DND-41 (cell line): ENCODE measurements at regions not wholly inside any gene's neighbourhood (a gene's known extent, or its start where the extent isn't known, plus 50 kb on each side); places are given as distances from the start of the nearest gene placed in this dataset.

Experiments
- ATAC-seq: fragments of 200-7000 bp; cut with Tn5 transposase; 3 replicates; pipeline ENCODE4 v1.9.1; 2021; ENCODE audit warnings: low read depth; ENCODE audit not compliant: insufficient read depth
- DNase-seq: peaks from one replicate; pipeline ENCODE4 v3.0.0-alpha.2; 2020
- H2AFZ ChIP-seq: 2 replicates; pipeline ENCODE4 v1.6.0; 2012; ENCODE audit warnings: low read depth, low read length
- H3K27ac ChIP-seq: 2 replicates; pipeline ENCODE4 v1.5.1; 2012; ENCODE audit warnings: low read length, inconsistent platforms
- H3K27me3 ChIP-seq: fragments of 200-600 bp; sonication (generic); 2 replicates; pipeline ENCODE4 v1.6.0; 2012; ENCODE audit warnings: low read length, mild to moderate bottlenecking, inconsistent platforms; ENCODE audit not compliant: insufficient read depth, poor library complexity
- H3K36me3 ChIP-seq: 2 replicates; pipeline ENCODE4 v1.5.1; 2012; ENCODE audit warnings: low read length, inconsistent platforms; ENCODE audit not compliant: insufficient read depth
- H3K4me1 ChIP-seq: 2 replicates; pipeline ENCODE4 v1.5.1; 2012; ENCODE audit warnings: mild to moderate bottlenecking, low read length; ENCODE audit not compliant: insufficient read depth
- H3K4me2 ChIP-seq: 2 replicates; pipeline ENCODE4 v1.6.0; 2012; ENCODE audit warnings: mild to moderate bottlenecking, moderate library complexity, low read length, inconsistent platforms; ENCODE audit not compliant: insufficient read depth
- H3K4me3 ChIP-seq, 2 experiments: fragments of 200-600 bp in 1 of 2; shearing (Covaris generic) in 1 of 2; 2 replicates each; pipeline ENCODE4 v1.5.1; 2012 to 2016; ENCODE audit warnings: inconsistent platforms in 2 of 2, low read length in 2 of 2, mild to moderate bottlenecking in 2 of 2, low read depth in 1 of 2, moderate library complexity in 1 of 2
- H3K79me2 ChIP-seq: 2 replicates; pipeline ENCODE4 v1.6.0; 2012; ENCODE audit warnings: low read length, inconsistent platforms; ENCODE audit not compliant: insufficient read depth
- H3K9ac ChIP-seq: 2 replicates; pipeline ENCODE4 v1.6.0; 2012; ENCODE audit warnings: low read depth, mild to moderate bottlenecking, inconsistent platforms, low read length, moderate library complexity
- H3K9me3 ChIP-seq: 2 replicates; pipeline ENCODE4 v1.5.1; 2012; ENCODE audit warnings: low read length, moderate library complexity, mild to moderate bottlenecking, inconsistent platforms; ENCODE audit not compliant: insufficient read depth, severe bottlenecking
- H4K20me1 ChIP-seq: 2 replicates; pipeline ENCODE4 v1.6.0; 2012; ENCODE audit warnings: low read length; ENCODE audit not compliant: insufficient read depth
- EZH2 ChIP-seq: IDR thresholded peaks from 3 replicates; pipeline ENCODE4 v1.6.1; 2012; ENCODE audit warnings: borderline replicate concordance, low read depth, mild to moderate bottlenecking, moderate library complexity, low read length, inconsistent platforms; ENCODE audit not compliant: severe bottlenecking
- TF ChIP-seq, protein P1 (sequence below): IDR thresholded peaks from 2 replicates; pipeline ENCODE4 v1.5.1; 2012; ENCODE audit warnings: borderline replicate concordance, low read length, moderate library complexity, mild to moderate bottlenecking; ENCODE audit not compliant: poor library complexity, severe bottlenecking; ENCODE audit errors: extremely low read depth

GRCh38 chr17:77462090-77462489 lies 321.3 kb downstream of the SEC14L1 start:
- ATAC-seq (peak; percentile 6; the same call in 1 of the 3 replicates), DNase-seq (peak; percentile 52)
- no peak for TF ChIP-seq EZH2
- TF ChIP-seq, protein P1, sequence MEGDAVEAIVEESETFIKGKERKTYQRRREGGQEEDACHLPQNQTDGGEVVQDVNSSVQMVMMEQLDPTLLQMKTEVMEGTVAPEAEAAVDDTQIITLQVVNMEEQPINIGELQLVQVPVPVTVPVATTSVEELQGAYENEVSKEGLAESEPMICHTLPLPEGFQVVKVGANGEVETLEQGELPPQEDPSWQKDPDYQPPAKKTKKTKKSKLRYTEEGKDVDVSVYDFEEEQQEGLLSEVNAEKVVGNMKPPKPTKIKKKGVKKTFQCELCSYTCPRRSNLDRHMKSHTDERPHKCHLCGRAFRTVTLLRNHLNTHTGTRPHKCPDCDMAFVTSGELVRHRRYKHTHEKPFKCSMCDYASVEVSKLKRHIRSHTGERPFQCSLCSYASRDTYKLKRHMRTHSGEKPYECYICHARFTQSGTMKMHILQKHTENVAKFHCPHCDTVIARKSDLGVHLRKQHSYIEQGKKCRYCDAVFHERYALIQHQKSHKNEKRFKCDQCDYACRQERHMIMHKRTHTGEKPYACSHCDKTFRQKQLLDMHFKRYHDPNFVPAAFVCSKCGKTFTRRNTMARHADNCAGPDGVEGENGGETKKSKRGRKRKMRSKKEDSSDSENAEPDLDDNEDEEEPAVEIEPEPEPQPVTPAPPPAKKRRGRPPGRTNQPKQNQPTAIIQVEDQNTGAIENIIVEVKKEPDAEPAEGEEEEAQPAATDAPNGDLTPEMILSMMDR, result no peak
- Histone ChIP-seq H3K27me3 (no peaks in the 10 kb centered on the region), H3K9me3 (no peaks in the 10 kb centered on the region), H3K9ac (no peak overlapping the region; the same call in 1 of the 2 replicates), H4K20me1 (peaks cover 84% of the 10 kb centered on the region), H2AFZ (no peak overlapping the region), H3K27ac (peak overlapping the region; percentile 63), H3K79me2 (peaks cover 98% of the 10 kb centered on the region), H3K4me3 (no peak overlapping the region; a peak in 1 of 4 replicates), H3K4me1 (peaks cover 99% of the 10 kb centered on the region), H3K36me3 (peaks cover 71% of the 10 kb centered on the region), H3K4me2 (peak overlapping the region; percentile 63)

DNA sequence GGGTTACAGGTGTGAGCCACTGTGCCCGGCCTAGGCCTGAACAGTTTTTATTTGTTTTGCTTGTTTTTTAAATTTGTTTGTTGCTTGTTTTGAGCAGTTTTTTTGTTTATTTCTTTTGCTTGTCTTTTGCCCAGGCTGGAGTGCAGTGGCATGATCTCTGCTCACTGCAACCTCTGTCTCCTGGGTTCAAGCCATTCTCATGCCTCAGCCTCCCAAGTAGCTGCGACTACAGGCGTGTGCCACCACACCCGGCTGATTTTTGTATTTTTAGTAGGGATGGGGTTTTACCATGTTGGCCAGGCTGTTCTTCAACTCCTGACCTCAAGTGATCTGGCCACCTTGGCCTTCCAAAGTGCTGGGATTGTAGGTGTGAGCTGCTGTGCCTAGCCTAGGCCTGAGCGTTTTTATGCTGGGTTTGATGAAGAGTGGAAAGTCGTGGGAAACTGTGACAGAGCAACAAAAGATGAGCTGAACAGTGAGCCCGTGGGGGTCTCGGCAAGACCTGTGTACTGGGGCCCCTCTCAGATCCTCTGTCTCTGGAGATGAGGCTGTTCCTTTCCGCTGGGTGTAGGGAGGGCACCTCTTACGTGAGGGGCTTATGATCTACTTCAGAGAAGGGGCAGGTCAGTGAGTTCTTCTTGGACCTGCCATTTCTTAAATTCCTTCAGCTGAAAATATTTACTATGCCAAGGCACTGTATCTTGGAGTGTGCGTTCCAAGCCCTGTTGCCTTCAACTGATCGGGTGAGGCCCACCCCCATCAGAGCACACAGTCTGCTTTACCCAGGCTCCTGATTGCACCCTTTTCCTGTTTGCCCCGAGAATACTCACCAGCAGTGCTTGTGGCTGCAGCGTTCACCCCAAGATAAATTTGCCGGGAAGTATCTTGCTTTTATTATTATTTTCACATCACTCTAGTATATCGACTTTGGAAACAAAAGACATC lies 322.1 kb downstream of the SEC14L1 start:
- TF ChIP-seq, protein P1, result no peak
- TF ChIP-seq EZH2, result no peak
- ATAC-seq, result no peak
- Histone ChIP-seq H3K4me3 (peak overlapping the region in 1 of 2 experiments; percentile 16; a peak in 1 of 4 replicates), H3K4me1 (peaks cover 98% of the 10 kb centered on the region), H4K20me1 (peaks cover 84% of the 10 kb centered on the region), H3K9me3 (no peaks in the 10 kb centered on the region), H3K27me3 (no peaks in the 10 kb centered on the region), H3K27ac (peak overlapping the region; percentile 63), H3K4me2 (peak overlapping the region; percentile 63), H3K79me2 (peaks cover 98% of the 10 kb centered on the region), H3K9ac (peak overlapping the region; percentile 22), H2AFZ (no peak overlapping the region), H3K36me3 (peaks cover 72% of the 10 kb centered on the region)
- no peak for DNase-seq

DNA sequence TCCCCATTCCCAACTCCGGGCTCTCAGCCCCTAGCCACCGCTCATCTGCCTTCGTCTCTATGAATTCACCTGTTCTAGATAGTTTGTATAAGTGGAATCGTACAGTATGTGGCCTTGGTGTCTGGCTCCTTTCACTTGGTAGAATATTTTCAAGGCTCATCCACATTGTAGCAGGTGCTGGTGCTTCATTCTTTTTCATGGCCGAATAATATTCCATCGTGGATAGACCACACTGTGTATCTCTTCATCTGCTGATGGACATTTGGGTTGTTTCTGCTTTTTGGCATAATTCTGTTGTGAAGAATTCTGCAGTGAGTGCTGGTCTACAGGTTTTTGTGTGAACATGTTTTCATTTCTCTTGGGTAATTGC lies 324.2 kb downstream of the SEC14L1 start:
- peaks cover 84% of the 10 kb centered on the region for H3K4me1 ChIP-seq
- H2AFZ ChIP-seq, result no peak overlapping the region
- peak overlapping the region; percentile 63 for H3K4me2 ChIP-seq
- H3K79me2 ChIP-seq, result peaks cover 97% of the 10 kb centered on the region
- no peak for ATAC-seq
- no peaks in the 10 kb centered on the region for H3K27me3 ChIP-seq
- peaks cover 73% of the 10 kb centered on the region for H3K36me3 ChIP-seq
- H3K27ac ChIP-seq, result peak overlapping the region; percentile 86
- peak overlapping the region in 1 of 2 experiments; percentile 47; a peak in 2 of 4 replicates for H3K4me3 ChIP-seq
- TF ChIP-seq EZH2, result no peak
- TF ChIP-seq, protein P1, result no peak
- H3K9ac ChIP-seq, result peak overlapping the region; percentile 46
- H3K9me3 ChIP-seq, result no peaks in the 10 kb centered on the region
- no peak for DNase-seq
- H4K20me1 ChIP-seq, result peaks cover 84% of the 10 kb centered on the region
